Omental fat pad (tissue), 3 donors: ENCODE measurements at regions not wholly inside any gene's neighbourhood (a gene's known extent, or its start where the extent isn't known, plus 50 kb on each side); places are given as distances from the start of the nearest gene placed in this dataset.

ENCODE experiments used
- ATAC-seq: fragments of 150-250 bp; one replicate; pipeline ENCODE4 v1.9.1; 2016; ENCODE audit warnings: mild to moderate bottlenecking, moderate library complexity; ENCODE audit not compliant: low FRiP score
- DNase-seq: peaks from one replicate; pipeline ENCODE4 v3.0.0-alpha.2; 2019; ENCODE audit warnings: low spot score
- TF ChIP-seq, protein P1 (sequence below), 3 donors: fragments of 450-650 bp; IDR thresholded peaks; one replicate each; pipeline ENCODE4 v1.5.1; 2016 to 2017; ENCODE audit warnings: antibody characterized with exemption in 3 of 3, mild to moderate bottlenecking in 3 of 3, moderate library complexity in 2 of 3

DNA sequence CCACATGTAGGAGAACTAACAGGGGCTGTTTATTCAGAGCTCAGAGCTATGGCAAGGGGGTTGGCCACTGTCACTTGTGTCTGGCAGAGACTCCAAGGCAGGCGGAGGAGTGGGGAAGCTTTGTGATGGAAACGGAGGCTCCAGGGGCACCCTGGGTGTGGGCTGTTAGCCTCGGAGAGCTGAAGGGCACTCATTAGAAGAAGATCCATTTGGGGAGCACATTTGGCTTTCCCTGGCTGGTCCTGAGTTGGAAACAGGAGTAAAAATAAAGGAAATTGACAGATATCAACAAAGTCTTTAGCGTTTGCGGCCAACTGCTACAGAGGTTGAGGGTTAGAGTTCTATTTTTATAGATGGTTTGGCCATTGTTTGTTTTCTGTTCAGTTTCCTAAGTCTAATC lies 288.3 kb upstream of the MKI67 start:
- TF ChIP-seq, protein P1, sequence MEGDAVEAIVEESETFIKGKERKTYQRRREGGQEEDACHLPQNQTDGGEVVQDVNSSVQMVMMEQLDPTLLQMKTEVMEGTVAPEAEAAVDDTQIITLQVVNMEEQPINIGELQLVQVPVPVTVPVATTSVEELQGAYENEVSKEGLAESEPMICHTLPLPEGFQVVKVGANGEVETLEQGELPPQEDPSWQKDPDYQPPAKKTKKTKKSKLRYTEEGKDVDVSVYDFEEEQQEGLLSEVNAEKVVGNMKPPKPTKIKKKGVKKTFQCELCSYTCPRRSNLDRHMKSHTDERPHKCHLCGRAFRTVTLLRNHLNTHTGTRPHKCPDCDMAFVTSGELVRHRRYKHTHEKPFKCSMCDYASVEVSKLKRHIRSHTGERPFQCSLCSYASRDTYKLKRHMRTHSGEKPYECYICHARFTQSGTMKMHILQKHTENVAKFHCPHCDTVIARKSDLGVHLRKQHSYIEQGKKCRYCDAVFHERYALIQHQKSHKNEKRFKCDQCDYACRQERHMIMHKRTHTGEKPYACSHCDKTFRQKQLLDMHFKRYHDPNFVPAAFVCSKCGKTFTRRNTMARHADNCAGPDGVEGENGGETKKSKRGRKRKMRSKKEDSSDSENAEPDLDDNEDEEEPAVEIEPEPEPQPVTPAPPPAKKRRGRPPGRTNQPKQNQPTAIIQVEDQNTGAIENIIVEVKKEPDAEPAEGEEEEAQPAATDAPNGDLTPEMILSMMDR (IDR thresholded peaks at IDR 0.05) = no peak
- ATAC-seq = no peak

DNA sequence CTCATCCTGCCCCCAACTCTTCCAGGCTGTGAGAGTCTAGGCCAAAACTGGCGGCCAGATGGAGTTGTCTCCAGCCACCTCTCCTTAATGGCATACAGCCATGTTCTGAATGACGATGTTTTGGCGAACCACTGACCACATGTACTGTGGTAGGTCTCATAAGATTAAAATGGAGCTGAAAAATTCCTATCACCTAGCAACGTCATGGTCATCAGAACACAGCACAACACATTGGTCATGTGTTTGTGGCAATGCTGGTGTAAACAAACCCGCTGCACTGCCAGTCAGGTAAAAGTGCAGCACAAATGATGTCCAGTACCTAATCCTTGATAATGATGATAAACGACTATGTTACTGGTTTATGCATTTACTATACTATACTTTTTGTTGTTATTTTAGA lies 290.0 kb upstream of the MKI67 start:
- TF ChIP-seq, protein P1 (IDR thresholded peaks at IDR 0.05) = no peak
- ATAC-seq (no peak), DNase-seq (no peak)

More for the DNA sequence above, 288.3 kb upstream of the MKI67 start:
- DNase-seq = no peak

DNA sequence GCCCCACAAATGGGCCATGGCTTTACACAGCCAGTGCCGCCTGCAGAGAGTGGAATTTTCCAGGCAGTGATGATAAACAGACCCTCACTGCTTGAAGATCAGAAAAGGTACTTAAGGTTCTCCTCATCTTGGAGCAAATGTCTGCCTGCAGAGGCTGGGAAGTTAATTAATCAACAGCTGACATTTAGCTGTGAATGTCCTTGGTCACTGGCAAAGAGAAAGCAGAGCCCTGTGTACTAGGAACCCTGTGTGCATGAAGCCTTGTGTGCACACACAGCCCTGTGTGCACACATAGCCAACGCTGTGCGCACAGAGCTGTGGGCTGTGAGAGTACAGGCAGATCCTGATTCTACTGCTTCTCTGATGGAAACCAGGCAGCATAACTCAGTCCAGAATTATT lies 291.6 kb upstream of the MKI67 start:
- ATAC-seq = no peak
- TF ChIP-seq, protein P1 (IDR thresholded peaks at IDR 0.05) = no peak
- no peak for DNase-seq

DNA sequence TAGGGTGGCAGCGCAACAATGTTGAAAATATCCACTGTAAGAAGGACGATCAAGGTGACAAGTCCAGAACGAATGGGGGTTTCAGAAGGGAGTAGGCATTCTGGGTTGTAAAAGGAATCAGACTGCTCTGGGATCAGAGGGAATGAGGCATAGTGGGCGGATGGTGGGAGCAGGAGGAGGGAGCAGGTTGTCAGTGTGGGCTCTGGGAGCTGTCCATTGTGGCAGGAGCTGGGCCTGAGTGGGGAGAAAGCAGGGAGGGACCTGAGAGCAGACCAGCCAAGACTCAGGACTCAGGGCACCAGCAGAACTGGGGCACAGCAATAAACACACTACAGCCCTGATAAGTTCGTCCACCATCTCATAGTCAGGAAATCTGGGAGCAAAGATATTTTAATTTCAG lies 292.6 kb upstream of the MKI67 start:
- DNase-seq = no peak
- ATAC-seq = no peak
- TF ChIP-seq, protein P1 (IDR thresholded peaks at IDR 0.05) = no peak

DNA sequence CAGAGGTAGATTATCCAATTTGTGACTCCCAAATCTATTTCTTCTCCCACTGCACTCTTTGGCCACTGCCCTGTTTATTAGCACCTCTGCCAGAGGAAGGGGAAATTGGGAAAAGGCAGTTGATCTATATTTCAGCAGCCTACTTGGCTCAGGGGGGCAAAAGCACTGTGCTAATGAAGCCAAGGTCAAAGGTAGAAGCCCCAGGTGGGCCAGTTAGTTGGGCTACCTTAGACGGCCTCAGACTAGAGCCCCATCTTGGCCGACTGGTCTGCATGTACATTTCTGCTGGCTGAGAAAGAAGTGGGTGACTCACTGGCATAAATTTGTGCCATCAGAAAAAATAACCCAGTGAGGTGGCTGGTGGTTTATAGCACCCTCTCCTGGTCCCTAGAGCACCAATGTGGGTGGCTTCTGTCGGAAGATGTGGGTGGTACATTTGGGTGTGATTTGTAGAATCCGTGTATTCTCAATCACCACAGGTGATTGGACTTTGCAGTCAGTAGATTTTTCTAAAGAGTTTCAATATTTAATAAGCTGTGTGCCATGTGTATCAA lies 293.3 kb upstream of the MKI67 start:
- ATAC-seq (no peak), DNase-seq (no peak)
- TF ChIP-seq, protein P1 (IDR thresholded peaks at IDR 0.05) = no peak

DNA sequence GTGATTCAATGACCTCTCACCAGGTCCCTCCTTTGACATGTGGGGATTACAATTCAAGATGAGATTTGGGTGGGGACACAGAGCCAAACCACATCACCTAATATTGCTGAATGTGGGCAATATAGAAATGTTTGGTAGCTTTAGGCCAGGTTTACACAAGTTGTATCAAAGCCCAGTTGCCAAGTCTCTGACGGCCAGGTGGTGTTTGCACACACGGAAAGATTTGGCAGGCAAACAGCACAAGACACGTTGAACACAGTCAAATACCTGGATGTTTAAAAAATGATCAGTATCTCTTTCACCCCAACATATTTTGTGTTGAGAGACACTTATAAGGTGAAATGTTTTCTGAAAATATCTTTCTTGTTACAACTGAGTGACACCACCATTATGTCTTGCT lies 294.4 kb upstream of the MKI67 start:
- ATAC-seq (no peak), DNase-seq (no peak)
- TF ChIP-seq, protein P1 (IDR thresholded peaks at IDR 0.05) = no peak

DNA sequence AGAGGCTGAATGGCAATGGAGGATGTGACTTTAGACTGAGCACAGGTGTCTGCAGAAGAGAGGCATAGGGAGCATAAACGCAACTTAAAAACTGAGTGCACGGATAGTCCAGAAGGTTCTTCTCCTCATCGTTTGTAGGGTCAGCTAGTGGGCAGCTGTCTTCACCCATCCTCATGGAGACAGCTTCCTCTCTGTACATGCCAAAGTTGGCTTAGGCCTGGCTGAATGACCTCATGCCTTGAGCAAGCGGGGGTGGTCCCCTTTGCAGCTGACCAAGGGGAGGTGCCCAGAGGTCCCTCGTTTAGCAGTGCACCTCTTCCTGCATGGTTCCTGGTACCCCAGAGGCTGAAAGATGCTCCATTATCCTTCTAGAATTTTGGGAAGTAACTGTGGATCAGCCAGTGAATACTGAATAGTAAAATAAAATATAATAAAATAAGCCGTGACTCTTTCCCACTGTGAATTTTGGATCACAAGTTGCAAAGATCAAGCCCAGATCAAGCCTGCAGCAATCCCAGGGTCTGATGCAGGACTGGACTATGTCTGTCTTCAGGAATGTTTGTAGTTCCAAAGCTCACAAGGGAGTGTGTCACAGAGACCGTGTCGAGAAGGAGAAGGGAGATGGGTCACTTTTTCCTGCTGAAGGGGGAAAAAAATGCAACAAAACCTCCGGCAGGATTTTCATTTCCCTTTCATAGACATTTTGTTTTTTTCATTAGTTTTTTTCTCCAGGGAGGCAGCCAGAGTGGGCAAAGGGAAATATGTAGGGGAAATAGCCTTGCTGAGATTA lies 295.3 kb upstream of the MKI67 start:
- ATAC-seq (no peak), DNase-seq (no peak)

More for the DNA sequence above, 295.3 kb upstream of the MKI67 start:
- TF ChIP-seq, protein P1 (IDR thresholded peaks at IDR 0.05) = no peak
